ENCODE measurements at regions not wholly inside any gene's neighbourhood (a gene's known extent, or its start where the extent isn't known, plus 50 kb on each side); places are given as distances from the start of the nearest gene placed in this dataset.

- H3K27ac ChIP-seq, result no peak overlapping the region
- CTCF ChIA-PET, result no interaction called here
- WGBS (ENCODE audit: missing lambda C conversion rate), result 73% methylated on average over 10 of the region's 10 CpGs
- TF ChIP-seq CHD4 (IDR thresholded peaks at IDR 0.05; ENCODE audit: borderline replicate concordance) (no peak), RCOR1 (IDR thresholded peaks at IDR 0.05; ENCODE audit: low read depth, low read length) (no peak), CBX8 (IDR thresholded peaks at IDR 0.05) (no peak), MYC (IDR thresholded peaks at IDR 0.05; ENCODE audit: borderline replicate concordance, low read length) (no peak), NR3C1 (IDR thresholded peaks at IDR 0.05) (no peak), HOXA7 (CRISPR knock-in tag; IDR thresholded peaks at IDR 0.05) (no peak), HEYL (CRISPR knock-in tag; IDR thresholded peaks at IDR 0.05) (no peak), JUNB (IDR thresholded peaks at IDR 0.05) (no peak), FOSB (CRISPR knock-in tag; IDR thresholded peaks at IDR 0.05) (no peak), EHF (CRISPR knock-in tag; IDR thresholded peaks at IDR 0.05) (no peak), ZC3H11A (IDR thresholded peaks at IDR 0.05) (no peak), TP53 (CRISPR knock-in tag; IDR thresholded peaks at IDR 0.05) (no peak), CTCF (IDR thresholded peaks at IDR 0.05) (no peak), ZNF302 (CRISPR knock-in tag; IDR thresholded peaks at IDR 0.05) (no peak), RNF2 (IDR thresholded peaks at IDR 0.05; ENCODE audit: borderline replicate concordance, low read depth) (no peak), ZSCAN20 (CRISPR knock-in tag; IDR thresholded peaks at IDR 0.05) (no peak), EP300 (IDR thresholded peaks at IDR 0.05) (no peak)
- no peak for FAIRE-seq
- no peak for ATAC-seq
- POLR2A ChIA-PET, result no interaction called here
- no peak overlapping the region for H3K4me3 ChIP-seq
- H3K4me2 ChIP-seq, result no peak overlapping the region
- peaks cover 4% of the 10 kb centered on the region; the same call in 1 of the 3 replicates for H3K4me1 ChIP-seq
- no peak for DNase-seq (ENCODE audit: low read depth in 1 of 2, low spot score in 1 of 2)
- H3K9me3 ChIP-seq, result no peaks in the 10 kb centered on the region
These were observed 276.7 kb upstream of the RARB start for GRCh38 chr3:25151281-25151902.

GRCh38 chr3:25151903-25152295, 276.2 kb upstream of the RARB start:
- ChIA-PET POLR2A (no interaction called here), CTCF (no interaction called here)
- Histone ChIP-seq H3K4me2 (no peak overlapping the region), H3K27ac (no peak overlapping the region), H3K4me3 (no peak overlapping the region), H3K4me1 (peaks cover 9% of the 10 kb centered on the region; the same call in 1 of the 3 replicates), H3K9me3 (no peaks in the 10 kb centered on the region)
- ATAC-seq, result no peak
- FAIRE-seq, result no peak
- DNase-seq (ENCODE audit: low read depth in 1 of 2, low spot score in 1 of 2), result no peak
- 39% methylated on average over 3 of the region's 3 CpGs for WGBS (ENCODE audit: missing lambda C conversion rate)
- TF ChIP-seq CBX2 (IDR thresholded peaks at IDR 0.05; ENCODE audit: borderline replicate concordance, low read depth) (no peak), NPAS2 (CRISPR knock-in tag; IDR thresholded peaks at IDR 0.05; ENCODE audit: borderline replicate concordance) (no peak), NFE2L2 (conservative IDR thresholded peaks at IDR 0.05; ENCODE audit: low read length) (no peak), RARB (CRISPR knock-in tag; IDR thresholded peaks at IDR 0.05) (no peak), EHMT2 (IDR thresholded peaks at IDR 0.05; ENCODE audit: low read depth) (no peak), HOXB5 (CRISPR knock-in tag; IDR thresholded peaks at IDR 0.05) (no peak), SREBF2 (IDR thresholded peaks at IDR 0.05) (no peak)

GRCh38 chr3:25153136-25153535, 274.9 kb upstream of the RARB start:
- no peak for FAIRE-seq
- no peak for ATAC-seq
- WGBS (ENCODE audit: missing lambda C conversion rate), result 88% methylated on average over 9 of the region's 9 CpGs

More at GRCh38 chr3:25153136-25153535, 274.9 kb upstream of the RARB start:
- H3K9me3 ChIP-seq, result no peaks in the 10 kb centered on the region
- DNase-seq (ENCODE audit: low read depth in 1 of 2, low spot score in 1 of 2), result no peak
- no peak for TF ChIP-seq HMGXB4 (CRISPR knock-in tag; IDR thresholded peaks at IDR 0.05; ENCODE audit: borderline replicate concordance)
- peak; percentile 95 for TF ChIP-seq MAFK (IDR thresholded peaks at IDR 0.05; ENCODE audit: partially characterized antibody)
- H3K27ac ChIP-seq, result no peak overlapping the region
- ChIA-PET CTCF (no interaction called here), POLR2A (no interaction called here)
- peaks cover 11% of the 10 kb centered on the region; the same call in 1 of the 3 replicates for H3K4me1 ChIP-seq
- no peak overlapping the region for H3K4me2 ChIP-seq
- no peak overlapping the region for H3K4me3 ChIP-seq
